HG02798 (cell line): ENCODE measurements at regions not wholly inside any gene's neighbourhood (a gene's known extent, or its start where the extent isn't known, plus 50 kb on each side); places are given as distances from the start of the nearest gene placed in this dataset.
"Not testable (repeated sequence)": the region's sequence is repeated elsewhere in the genome, so short reads cannot be mapped to it uniquely, and the experiment has no call there.

Experiments
- ATAC-seq: cut with Tn5 transposase; IDR thresholded peaks from one replicate; pipeline ENCODE4 v1.9.1; 2021; ENCODE audit warnings: mild to moderate bottlenecking; ENCODE audit not compliant: unreplicated experiment, poor library complexity

DNA sequence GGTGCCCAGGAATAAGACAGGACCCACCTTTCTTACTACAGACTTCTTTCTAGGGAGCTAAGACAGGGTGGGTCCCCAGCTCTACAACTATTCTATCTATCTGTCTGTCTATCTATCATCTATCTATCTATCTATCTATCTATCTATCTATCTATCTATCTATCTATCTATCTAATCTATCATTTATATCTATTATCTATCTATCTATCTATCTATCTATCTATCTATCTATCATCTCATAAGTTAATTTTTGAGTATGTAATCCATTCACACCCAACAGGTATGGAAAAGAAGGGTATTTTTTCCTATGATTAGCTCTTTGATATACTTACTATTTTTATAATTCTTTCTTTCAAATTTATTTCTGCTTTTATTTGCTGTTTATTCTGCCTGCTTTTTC, 55.9 kb downstream of the BAMBI start:
- ATAC-seq, result no peak

DNA sequence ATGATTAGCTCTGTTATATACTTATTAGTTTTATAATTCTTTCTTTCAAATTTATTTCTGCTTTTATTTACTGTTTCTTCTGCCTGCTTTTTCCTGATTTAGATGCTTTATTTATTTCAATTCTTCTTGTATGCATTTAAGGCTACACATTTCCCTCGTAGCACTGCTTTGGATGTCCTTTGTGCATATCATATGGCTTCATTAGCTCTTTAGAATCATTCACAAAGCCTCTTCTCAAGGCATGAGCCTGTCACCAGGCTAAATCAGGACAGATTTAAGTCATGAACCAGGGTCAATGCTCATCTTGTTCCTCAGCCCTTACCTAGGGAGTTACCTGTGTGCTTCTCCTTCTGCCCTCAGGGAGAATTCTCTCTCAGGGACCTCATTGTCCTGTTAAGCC, 56.3 kb downstream of the BAMBI start:
- no peak for ATAC-seq

DNA sequence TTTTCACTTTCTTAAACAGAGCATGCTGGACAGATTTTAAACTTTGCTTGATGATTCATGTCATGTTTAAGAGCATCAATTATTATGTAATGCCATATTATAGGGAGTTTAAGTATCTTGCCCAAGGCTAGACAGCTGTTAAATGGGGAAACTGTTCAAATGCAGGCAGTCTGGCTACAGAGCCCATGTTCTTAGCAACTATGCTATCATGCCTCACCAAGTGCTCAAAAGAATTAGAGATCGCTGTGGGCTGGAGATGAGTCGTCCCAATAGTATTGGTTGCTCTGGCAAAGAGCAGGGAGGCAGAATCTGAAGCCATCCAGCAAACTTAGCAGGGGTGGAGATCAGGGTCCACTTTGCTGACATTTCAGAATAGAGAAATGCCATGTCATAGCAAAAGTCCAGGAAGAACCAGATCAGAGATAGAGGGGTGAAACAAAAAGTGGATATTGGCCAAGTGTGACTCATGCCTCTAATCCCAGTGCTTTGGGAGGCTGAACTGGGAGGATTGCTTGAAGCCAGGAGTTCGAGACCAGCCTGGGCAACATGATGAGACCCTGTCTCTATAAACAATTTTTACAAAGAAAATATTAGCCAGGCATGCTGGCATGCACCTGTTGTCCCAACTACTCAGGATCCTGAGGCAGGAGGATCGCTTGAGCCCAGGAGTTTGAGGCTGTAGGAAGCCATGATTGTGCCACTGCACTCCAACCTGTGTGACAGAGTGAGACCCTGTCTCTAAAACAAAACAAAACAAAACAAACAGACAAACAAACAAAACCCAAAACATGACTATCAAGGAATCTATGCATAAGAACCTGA, 57.8 kb downstream of the BAMBI start:
- ATAC-seq, result no peak

DNA sequence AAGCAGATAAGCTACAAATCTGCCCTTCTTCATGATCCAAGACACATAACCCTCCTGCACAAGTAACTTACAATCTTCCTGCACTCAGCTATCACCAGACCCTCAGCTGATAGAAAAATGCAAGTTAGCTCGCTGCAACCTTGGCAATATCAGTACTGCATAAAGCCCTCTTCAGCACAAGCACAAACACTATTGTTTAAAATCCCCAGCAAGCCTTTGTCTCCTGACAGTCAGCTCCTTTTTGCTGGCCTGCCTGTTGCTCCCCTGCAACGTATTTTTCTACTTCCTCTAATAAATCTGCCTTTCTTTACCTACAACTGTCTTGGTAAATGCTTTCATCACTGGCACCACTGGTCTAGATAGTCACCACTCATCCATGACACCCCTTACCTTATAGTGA, 59.8 kb downstream of the BAMBI start:
- no peak for ATAC-seq

DNA sequence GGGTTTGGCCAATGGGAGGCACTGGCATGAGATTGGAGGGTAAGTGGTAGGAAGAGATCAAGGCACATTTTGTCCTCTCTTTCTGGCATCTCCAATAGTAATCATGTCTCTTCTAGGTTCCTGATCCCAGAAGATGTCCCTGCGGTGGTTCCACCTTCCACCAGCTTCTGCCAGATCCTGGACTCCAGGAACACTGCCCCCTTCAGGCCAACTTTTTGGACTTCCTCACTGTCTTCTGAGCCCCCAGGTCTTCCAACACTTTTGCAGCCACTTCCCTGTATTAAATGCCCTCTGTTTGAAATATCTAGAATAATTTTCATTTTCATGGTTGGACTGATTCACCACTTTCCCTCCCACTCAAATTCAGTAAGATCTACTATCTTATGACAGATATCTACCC, 60.9 kb downstream of the BAMBI start:
- no peak for ATAC-seq

DNA sequence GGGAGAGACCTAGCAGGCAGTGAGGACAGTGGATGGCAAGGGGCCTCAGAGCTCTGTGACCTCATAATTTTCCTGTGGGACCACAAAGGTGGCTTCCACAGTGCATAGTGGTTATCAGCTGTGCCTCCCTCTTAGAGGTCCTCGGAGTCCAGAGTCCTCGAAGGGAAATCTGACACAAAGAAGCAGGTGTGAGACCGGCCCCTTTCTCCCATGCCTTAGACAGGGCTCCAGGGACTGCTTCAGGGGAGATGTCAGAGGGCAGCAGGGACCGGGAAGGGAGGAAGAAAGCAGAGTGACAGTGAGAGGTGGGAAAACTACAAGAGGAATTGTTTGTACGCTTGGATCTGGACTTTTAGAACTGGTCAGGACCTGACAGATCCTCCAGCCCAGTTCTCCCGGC, 66.3 kb downstream of the BAMBI start:
- ATAC-seq, result no peak

DNA sequence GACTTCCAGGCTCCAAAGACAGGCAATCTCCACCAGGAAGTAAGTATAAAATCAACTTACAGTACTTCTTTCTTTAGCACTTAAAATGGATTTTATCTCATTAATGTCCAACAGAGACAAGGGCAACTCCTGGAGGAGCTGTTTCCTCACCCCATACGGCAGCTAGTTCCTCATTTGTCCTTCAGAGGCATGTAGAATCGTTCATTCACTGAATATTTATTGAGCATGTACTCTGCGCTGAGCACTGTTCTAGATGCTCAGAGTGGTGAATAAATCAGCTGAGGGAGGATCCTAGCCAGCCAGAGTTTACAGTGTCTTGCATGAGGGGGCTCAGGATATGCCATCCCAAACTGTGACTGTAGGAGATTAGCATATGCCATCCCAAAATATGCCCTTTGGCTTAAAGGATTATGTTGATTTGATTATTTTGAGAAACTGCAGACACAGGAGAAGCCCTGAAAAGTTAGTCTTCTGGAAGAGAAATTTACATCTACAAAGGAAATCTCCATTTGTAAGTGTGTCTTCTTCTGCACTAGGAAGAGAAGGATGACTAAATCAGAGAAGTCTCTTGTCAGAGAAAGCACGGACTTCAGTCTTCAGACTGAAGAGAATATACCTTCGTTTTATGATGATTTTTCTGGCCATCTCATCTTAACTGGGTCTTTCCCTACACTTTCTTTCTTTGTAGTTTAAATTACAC, 66.9 kb downstream of the BAMBI start:
- ATAC-seq, result no peak

DNA sequence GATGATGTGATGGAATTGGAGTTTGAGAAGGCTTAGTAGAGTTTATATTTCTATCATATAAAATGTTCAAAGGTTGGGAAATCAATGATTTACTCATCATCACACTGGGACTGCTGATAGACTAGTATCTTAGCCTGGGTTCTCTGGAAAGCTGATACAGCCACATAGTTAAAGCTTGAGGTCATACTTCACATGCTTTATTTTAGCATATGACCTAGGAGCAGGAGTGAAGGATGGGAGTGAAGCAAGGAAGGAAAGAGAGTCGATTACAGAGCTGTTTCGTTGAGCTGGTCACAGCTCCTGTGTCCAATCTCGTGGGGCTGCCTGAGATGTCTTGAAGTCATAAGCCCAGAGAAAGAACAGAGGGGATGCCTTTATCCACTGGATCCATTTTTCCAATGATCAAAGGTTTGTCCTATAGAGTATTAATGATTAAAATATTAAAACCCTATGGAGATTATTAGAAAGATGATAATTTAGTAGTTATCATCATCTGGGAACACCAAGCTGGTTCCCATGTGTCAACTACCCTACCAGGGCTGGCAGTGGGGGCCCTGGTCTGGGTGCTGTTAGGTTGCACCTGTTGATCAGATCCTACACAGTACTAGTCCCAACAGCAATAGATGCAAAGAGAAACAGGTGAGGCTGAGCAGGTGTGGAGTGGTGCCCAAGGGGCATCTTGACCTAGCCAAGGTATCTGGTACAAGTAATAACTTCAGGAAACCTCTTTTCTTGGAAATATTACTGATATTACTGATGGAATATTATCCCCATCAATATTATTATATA, 77.8 kb downstream of the BAMBI start:
- no peak for ATAC-seq

DNA sequence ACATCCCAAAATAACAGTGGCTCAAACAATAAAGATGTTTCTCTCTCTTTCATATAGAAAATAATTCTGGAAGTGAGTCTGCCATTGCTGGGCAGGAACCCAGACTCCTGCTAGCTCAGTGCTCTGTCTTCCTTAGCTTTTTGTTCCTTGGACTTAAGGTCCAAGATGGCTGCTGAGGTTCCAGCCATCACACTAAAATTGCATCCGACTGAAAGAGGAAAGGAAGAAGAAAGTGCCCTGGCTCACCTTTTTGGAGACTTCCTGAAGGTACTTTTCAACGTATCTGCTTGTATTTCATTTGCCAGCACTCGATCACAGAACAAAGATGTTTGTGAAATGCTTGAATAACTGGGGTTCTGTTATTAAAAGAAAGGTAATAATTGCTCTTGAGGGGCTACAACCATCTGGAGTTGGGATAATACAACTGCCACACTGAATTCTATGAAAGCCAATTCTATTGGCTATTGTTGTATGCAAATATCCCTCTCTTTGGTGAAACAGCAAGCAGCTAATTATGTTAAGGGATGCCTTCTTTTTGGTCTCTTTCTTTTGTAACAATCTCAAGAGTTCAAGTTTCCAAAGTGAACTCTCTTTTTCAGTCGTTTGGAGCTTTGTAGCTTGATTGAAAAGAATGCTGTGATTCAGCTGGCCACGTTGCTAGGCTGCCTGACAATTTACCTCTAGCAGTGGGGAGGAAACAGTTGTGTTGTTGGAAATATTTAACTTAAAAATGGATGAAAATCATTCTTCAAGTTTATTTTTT, 83.9 kb downstream of the BAMBI start:
- no peak for ATAC-seq

DNA sequence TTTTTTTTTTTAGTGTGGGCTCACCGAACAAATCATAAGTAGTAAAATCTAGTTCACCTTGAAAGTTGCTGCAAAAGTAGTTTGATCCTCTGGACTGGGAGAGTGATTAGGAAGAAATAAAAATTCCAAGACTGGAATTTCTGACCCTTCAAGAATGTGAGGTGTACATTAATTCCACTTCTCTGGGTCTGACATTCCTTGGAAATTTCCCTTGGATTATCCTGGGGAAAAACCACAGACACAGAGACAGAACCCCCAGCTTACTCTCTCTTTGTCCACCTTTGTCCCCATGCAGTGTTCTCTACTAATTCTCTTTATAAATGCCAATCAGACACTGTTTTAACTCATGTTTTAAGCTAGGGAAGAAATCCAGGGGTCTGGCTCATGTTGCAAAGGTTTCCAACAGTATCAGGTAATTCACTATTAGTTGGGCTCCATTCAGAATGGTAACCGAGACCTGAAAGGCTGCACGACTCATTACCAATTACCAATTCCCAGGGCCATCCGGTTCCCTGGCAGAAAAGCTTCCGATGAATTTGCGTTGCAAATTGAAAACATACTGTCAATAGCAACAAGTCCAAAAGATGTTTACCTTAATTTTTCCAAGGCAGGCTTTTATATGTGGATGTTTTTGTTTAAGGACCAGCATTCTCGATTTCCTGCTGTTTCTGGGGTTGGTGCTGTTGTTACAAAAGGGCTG, 86.3 kb downstream of the BAMBI start:
- no peak for ATAC-seq

DNA sequence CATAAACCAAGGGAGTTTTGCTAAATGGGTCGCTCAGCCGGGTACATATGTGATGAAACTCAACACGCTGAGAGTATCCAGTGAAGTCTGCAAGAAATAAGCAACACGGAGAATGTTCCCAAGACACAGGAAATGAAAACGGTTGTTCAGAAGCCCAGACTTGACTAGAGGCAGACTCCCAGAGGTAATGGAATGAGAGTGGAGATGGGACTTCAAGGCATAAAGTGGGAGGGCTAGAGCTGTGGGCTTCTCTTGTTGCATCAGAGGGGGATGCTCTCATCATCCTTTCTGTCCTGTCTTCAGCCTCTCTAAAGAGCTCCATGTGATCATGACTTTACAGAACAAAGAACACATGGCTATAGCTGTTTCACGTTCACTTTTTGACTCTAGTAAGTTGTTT, 88.3 kb downstream of the BAMBI start:
- no peak for ATAC-seq

DNA sequence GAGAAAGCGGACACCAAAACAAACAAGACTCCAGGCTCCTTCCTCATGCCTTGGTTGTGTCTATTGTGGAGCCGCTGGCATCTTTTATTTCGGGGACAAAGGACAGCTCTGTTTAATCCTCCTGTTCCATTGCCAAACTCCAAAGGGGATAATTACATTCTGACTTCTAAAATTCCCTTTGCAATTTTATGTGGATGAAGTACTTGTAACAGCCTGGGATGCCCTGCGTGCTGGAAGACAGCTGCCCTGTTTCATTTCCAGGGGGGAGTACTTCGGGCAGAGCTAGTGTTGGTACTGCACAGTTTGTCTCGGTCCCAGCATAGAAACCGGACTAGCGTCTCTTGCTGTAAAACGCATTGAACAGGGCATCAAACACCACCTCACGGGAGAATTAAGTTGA, 90.9 kb downstream of the BAMBI start:
- no peak for ATAC-seq

DNA sequence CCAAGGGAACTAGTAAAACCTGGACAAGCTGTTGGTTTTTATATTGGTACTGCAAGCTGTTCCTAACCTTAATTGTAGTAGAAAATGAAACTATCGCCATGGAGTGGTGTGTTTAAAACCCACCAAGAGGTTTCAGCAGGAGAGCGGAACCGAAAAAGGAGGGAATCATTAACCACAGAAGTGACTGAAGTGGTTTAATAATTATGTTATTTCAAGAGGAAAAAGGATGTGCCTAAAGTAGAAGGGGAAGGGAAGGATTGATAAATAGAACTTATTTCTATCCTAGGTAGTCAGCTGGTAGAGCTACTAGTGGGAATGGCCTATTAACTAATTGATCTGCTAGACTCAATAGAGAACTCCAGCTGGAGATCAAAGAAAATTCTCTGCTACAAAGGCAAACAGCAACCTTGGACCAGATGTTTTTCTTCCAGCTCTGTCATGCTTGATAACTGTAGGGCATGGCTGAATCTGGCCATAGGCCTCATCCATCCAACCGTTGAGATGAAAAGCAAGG, 91.8 kb downstream of the BAMBI start:
- no peak for ATAC-seq

DNA sequence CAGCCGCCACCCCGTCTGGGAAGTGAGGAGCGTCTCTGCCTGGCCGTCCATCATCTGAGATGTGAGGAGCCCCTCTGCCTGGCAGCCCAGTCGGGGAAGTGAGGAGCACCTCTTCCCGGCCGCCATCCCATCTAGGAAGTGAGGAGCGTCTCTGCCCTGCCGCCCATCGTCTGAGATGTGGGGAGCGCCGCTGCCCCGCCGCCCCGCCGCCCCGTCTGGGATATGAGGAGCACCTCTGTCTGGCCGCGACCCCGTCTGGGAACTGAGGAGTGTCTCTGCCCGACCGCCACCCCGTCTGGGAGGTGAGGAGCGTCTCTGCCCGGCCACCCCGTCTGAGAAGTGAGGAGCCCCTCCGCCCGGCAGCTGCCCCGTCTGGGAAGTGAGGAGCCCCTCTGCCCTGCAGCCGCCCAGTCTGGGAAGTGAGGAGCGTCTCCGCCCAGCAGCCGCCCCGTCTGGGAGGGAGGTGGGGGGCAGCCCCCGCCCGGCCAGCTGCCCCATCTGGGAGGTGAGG, 94.3 kb downstream of the BAMBI start:
- ATAC-seq, result not testable (repeated sequence)

DNA sequence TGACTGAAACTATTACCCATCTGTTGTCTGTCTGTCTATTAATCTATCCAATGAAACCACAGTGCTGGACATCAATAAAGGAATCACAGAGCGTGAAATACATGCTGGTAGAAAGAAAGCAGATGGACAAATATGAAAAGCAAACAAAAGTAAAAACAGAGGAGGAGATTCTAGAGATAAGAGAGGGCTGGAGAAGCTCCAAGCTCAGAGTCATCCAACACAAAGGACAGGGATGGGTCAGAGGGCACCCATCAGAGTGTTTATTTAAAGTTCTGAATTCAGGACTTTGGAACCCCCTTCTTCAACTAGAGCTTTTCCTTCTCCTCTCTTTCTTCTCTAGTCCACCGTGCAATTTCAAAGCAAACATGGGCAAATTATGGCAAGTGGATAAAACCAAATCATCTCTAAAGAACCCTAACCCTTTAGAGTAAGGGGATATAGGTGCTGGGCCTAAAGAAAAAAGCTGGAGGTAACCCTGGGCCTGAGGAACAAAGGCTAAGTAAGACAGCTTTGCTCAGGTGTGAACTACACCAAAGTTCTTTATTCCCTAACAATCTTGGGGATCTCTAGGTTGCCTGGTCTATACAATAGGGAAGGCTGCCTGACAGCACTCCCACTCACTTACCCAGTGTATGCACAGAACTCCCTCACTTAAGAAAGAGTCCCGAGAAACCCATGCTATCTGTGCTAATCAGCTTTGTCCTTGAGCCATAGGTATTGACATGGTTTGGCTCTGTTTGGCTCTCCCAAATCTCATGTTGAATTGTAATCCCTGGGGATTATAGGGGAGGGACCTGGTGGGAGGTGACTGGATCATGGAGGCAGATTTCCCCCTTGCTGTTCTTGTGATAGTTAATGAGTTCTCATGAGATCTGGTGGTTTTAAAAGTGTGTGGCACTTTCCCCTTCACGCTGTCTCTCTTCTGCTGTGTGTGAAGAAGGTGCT, 97.0 kb downstream of the BAMBI start:
- ATAC-seq, result no peak

DNA sequence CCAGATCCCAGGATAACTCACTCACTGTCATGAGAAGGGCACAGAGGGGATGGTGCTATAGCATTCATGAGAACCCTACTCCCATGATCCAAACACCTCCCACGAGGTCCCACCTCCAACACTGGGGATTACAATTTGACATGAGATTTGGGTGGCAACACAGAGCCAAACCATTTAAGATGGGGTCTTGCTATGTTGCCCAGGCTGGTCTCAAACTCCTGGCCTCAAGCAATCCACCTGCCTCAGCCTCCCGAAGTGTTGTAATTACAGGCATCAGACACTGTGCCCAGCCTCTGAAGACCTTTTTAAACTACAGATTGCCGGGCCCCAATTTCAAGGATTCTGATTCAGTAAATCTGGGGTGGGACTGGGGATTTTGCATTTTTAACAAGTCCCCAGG, 98.5 kb downstream of the BAMBI start:
- ATAC-seq, result no peak

DNA sequence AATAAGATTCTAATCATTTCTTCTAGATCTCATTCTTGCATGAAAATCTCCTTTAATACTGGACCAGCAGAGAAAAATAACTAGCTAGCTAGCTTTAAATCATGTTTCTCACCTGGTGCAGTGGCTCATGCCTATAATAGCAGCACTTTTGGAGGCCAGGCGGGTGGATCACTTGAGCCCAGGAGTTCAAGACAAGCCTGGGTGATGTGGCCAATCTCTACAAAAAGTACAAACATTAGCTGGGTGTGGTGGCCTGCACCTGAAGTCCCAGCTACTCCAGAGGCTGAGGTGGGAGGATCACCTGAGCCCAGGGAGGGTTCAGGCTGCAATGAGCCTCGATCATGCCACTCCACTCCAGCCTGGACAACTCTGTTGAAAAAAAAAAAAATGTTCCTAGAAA, 99.2 kb downstream of the BAMBI start:
- ATAC-seq, result no peak

DNA sequence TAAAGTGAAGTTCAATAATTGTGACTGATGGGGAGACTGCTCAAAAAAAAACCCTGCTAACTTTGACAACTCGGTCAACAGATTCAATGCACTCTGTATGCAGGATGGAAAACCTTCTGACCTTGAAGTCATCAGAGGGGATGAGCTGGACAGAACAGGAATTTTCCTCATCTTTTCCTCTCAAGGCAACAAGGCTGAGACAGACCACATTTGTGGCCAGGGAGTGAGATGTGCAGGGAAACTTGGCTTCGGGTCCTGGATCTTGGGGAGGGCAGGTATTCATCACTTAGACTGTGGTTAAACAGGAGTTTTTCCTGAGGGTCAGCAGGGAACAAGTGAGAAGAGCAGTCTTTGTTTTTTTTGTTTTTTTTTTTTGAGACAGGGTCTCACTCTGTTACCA, 100.6 kb downstream of the BAMBI start:
- no peak for ATAC-seq
